OCI-LY1 (cell line): ENCODE measurements at regions not wholly inside any gene's neighbourhood (a gene's known extent, or its start where the extent isn't known, plus 50 kb on each side); places are given as distances from the start of the nearest gene placed in this dataset.

ENCODE experiments used
- H2AFZ ChIP-seq: fragments of 200-600 bp; sonication (generic), shearing (Covaris generic); 2 replicates; pipeline ENCODE4 v1.6.0; 2014; ENCODE audit warnings: antibody characterized with exemption, mild to moderate bottlenecking, low read length
- H3F3A ChIP-seq: fragments of 200-600 bp; sonication (generic), shearing (Covaris generic); 2 replicates; pipeline ENCODE4 v1.6.0; 2014; ENCODE audit warnings: mild to moderate bottlenecking, antibody characterized with exemption, low read length, moderate library complexity; ENCODE audit not compliant: insufficient read depth
- H3K27ac ChIP-seq: fragments of 200-600 bp; sonication (generic); 2 replicates; pipeline ENCODE4 v1.5.1; 2014; ENCODE audit warnings: low read length, mixed run types, mild to moderate bottlenecking, low read depth; ENCODE audit not compliant: poor library complexity, severe bottlenecking
- H3K27me3 ChIP-seq: fragments of 200-600 bp; sonication (generic); 2 replicates; pipeline ENCODE4 v1.6.0; 2014; ENCODE audit warnings: antibody characterized with exemption, mild to moderate bottlenecking, low read length, moderate library complexity; ENCODE audit not compliant: insufficient read depth
- H3K36me3 ChIP-seq: fragments of 200-600 bp; sonication (generic); 2 replicates; pipeline ENCODE4 v1.6.1; 2014; ENCODE audit warnings: mild to moderate bottlenecking, antibody characterized with exemption, low read length, moderate library complexity, mixed read lengths; ENCODE audit not compliant: insufficient read depth
- H3K4me1 ChIP-seq: fragments of 200-600 bp; sonication (generic); 2 replicates; pipeline ENCODE4 v1.5.1; 2014; ENCODE audit warnings: mild to moderate bottlenecking, low read length, moderate library complexity; ENCODE audit not compliant: insufficient read depth, severe bottlenecking
- H3K4me2 ChIP-seq: fragments of 200-600 bp; sonication (generic), shearing (Covaris generic); 2 replicates; pipeline ENCODE4 v1.6.1; 2014; ENCODE audit warnings: low read length
- H3K4me3 ChIP-seq: fragments of 200-600 bp; sonication (generic); 2 replicates; pipeline ENCODE4 v1.5.1; 2014; ENCODE audit warnings: low read length, low read depth, mild to moderate bottlenecking, mixed read lengths; ENCODE audit not compliant: poor library complexity, severe bottlenecking
- H3K79me2 ChIP-seq: fragments of 200-600 bp; shearing (Covaris generic); 2 replicates; pipeline ENCODE4 v1.6.1; 2016; ENCODE audit warnings: mixed run types, low read length, mixed read lengths; ENCODE audit not compliant: insufficient read depth
- H3K9ac ChIP-seq: fragments of 200-600 bp; sonication (generic), shearing (Covaris generic); 2 replicates; pipeline ENCODE4 v1.6.1; 2014; ENCODE audit warnings: mild to moderate bottlenecking, low read length, mixed read lengths
- H3K9me2 ChIP-seq: fragments of 200-600 bp; sonication (generic), shearing (Covaris generic); 2 replicates; pipeline ENCODE4 v1.6.1; 2014; ENCODE audit warnings: low read depth, mild to moderate bottlenecking, low read length, mixed read lengths
- H3K9me3 ChIP-seq: fragments of 200-600 bp; shearing (Covaris generic); 2 replicates; pipeline ENCODE4 v1.6.1; 2014; ENCODE audit warnings: low read length, mixed read lengths
- H4K20me1 ChIP-seq: fragments of 200-600 bp; sonication (generic), shearing (Covaris generic); 2 replicates; pipeline ENCODE4 v1.6.0; 2016; ENCODE audit warnings: mild to moderate bottlenecking, low read length; ENCODE audit not compliant: insufficient read depth
- CTCF ChIP-seq: fragments of 200-600 bp; sonication (generic), shearing (Covaris generic); IDR thresholded peaks from 2 replicates; pipeline ENCODE4 v1.5.1; 2017; ENCODE audit warnings: mild to moderate bottlenecking, antibody characterized with exemption, low read length, moderate library complexity, mixed read lengths
- EZH2 ChIP-seq: fragments of 200-600 bp; sonication (generic), shearing (Covaris generic); IDR thresholded peaks from 2 replicates; pipeline ENCODE4 v1.8.0; 2017; ENCODE audit warnings: borderline replicate concordance, mixed run types, mild to moderate bottlenecking, antibody characterized with exemption, low read length, moderate library complexity, mixed read lengths

- Histone ChIP-seq H3K27me3 (no peaks in the 10 kb centered on the region), H3K4me3 (no peak overlapping the region), H3K9me3 (no peaks in the 10 kb centered on the region), H3K4me1 (no peaks in the 10 kb centered on the region), H3K36me3 (no peaks in the 10 kb centered on the region), H3K4me2 (no peak overlapping the region), H3K79me2 (no peaks in the 10 kb centered on the region), H4K20me1 (no peaks in the 10 kb centered on the region), H3K27ac (no peak overlapping the region), H3K9me2 (no peaks in the 10 kb centered on the region), H2AFZ (no peak overlapping the region), H3F3A (no peaks in the 10 kb centered on the region), H3K9ac (no peak overlapping the region)
- TF ChIP-seq CTCF = no peak
- TF ChIP-seq EZH2 = no peak
These were observed 217.1 kb downstream of the CSNK2A3 start for GRCh38 chr11:11135820-11136476.

GRCh38 chr11:11129118-11129517 is 223.9 kb downstream of the CSNK2A3 start:
- no peak for TF ChIP-seq CTCF
- TF ChIP-seq EZH2 = no peak
- no peak overlapping the region for H3K9ac ChIP-seq
- H3F3A ChIP-seq = no peaks in the 10 kb centered on the region
- no peaks in the 10 kb centered on the region for H3K9me2 ChIP-seq
- H3K27ac ChIP-seq = no peak overlapping the region
- no peaks in the 10 kb centered on the region for H3K27me3 ChIP-seq
- H3K36me3 ChIP-seq = no peaks in the 10 kb centered on the region
- H3K9me3 ChIP-seq = no peaks in the 10 kb centered on the region
- no peak overlapping the region for H3K4me3 ChIP-seq
- H3K79me2 ChIP-seq = no peaks in the 10 kb centered on the region
- H2AFZ ChIP-seq = no peak overlapping the region
- H4K20me1 ChIP-seq = no peaks in the 10 kb centered on the region
- H3K4me1 ChIP-seq = no peaks in the 10 kb centered on the region
- H3K4me2 ChIP-seq = no peak overlapping the region

GRCh38 chr11:11125618-11126017 is 227.4 kb downstream of the CSNK2A3 start:
- Histone ChIP-seq H4K20me1 (no peaks in the 10 kb centered on the region), H3K27me3 (no peaks in the 10 kb centered on the region), H3K27ac (no peak overlapping the region), H2AFZ (no peak overlapping the region), H3K4me2 (no peak overlapping the region), H3F3A (no peaks in the 10 kb centered on the region), H3K4me3 (no peak overlapping the region), H3K9me3 (no peaks in the 10 kb centered on the region), H3K9me2 (no peaks in the 10 kb centered on the region), H3K4me1 (no peaks in the 10 kb centered on the region), H3K9ac (no peak overlapping the region), H3K79me2 (no peaks in the 10 kb centered on the region), H3K36me3 (no peaks in the 10 kb centered on the region)
- no peak for TF ChIP-seq CTCF
- no peak for TF ChIP-seq EZH2
